Neural progenitor cell (in vitro differentiated cells): ENCODE measurements at regions not wholly inside any gene's neighbourhood (a gene's known extent, or its start where the extent isn't known, plus 50 kb on each side); places are given as distances from the start of the nearest gene placed in this dataset.

ENCODE experiments used
- DNase-seq: peaks from one replicate; pipeline ENCODE4 v3.0.0-alpha.2; 2016; ENCODE audit warnings: low spot score
- H2AFZ ChIP-seq: fragments of 200-600 bp; sonication (generic); replicated peaks from 2 replicates; pipeline ENCODE4 v1.6.1; 2016; ENCODE audit warnings: antibody characterized with exemption
- H3F3A ChIP-seq: fragments of 200-600 bp; sonication (generic); 2 replicates; pipeline ENCODE4 v1.6.1; 2016; ENCODE audit warnings: antibody characterized with exemption, low read depth
- H3K27ac ChIP-seq: fragments of 200-600 bp; sonication (generic); 2 replicates; pipeline ENCODE4 v1.5.1; 2016; ENCODE audit warnings: mild to moderate bottlenecking
- H3K27me3 ChIP-seq: fragments of 200-600 bp; sonication (generic); 2 replicates; pipeline ENCODE4 v1.6.1; 2016; ENCODE audit warnings: mild to moderate bottlenecking, moderate library complexity
- H3K36me3 ChIP-seq: fragments of 200-600 bp; sonication (generic); 2 replicates; pipeline ENCODE4 v1.5.1; 2016
- H3K4me1 ChIP-seq: fragments of 200-600 bp; sonication (generic); 2 replicates; pipeline ENCODE4 v1.6.1; 2016; ENCODE audit warnings: mixed run types
- H3K4me2 ChIP-seq: fragments of 200-600 bp; sonication (generic); 2 replicates; pipeline ENCODE4 v1.6.1; 2016
- H3K4me3 ChIP-seq: fragments of 200-600 bp; sonication (generic); 2 replicates; pipeline ENCODE4 v1.5.1; 2016
- H3K79me2 ChIP-seq: fragments of 200-600 bp; sonication (generic); 2 replicates; pipeline ENCODE4 v1.6.1; 2016; ENCODE audit warnings: low read depth
- H3K9ac ChIP-seq: fragments of 200-600 bp; sonication (generic); 2 replicates; pipeline ENCODE4 v1.6.1; 2016
- H3K9me3 ChIP-seq: fragments of 200-600 bp; sonication (generic); 2 replicates; pipeline ENCODE4 v1.5.1; 2016; ENCODE audit warnings: low read depth
- H4K20me1 ChIP-seq: fragments of 200-600 bp; sonication (generic); 2 replicates; pipeline ENCODE4 v1.6.1; 2016; ENCODE audit warnings: low read depth
- H3K27ac Mint-ChIP-seq: 3 replicates; pipeline ENCODE4 v1.8.0; 2021; ENCODE audit warnings: mixed read lengths
- H3K27me3 Mint-ChIP-seq: 2 replicates; pipeline ENCODE4 v1.8.0; 2022; ENCODE audit warnings: low read depth, mild to moderate bottlenecking, inconsistent platforms, moderate library complexity, mixed read lengths; ENCODE audit not compliant: insufficient read depth
- H3K36me3 Mint-ChIP-seq: 3 replicates; pipeline ENCODE4 v1.8.0; 2021; ENCODE audit warnings: mixed read lengths
- H3K4me1 Mint-ChIP-seq: 3 replicates; pipeline ENCODE4 v1.8.0; 2021; ENCODE audit warnings: mixed read lengths
- H3K4me3 Mint-ChIP-seq: 3 replicates; pipeline ENCODE4 v1.8.0; 2021; ENCODE audit warnings: mild to moderate bottlenecking, moderate library complexity, mixed read lengths
- H3K9me3 Mint-ChIP-seq: 3 replicates; pipeline ENCODE4 v1.8.0; 2020; ENCODE audit warnings: mixed read lengths
- EZH2 ChIP-seq: fragments of 200-600 bp; sonication (generic); IDR thresholded peaks from 2 replicates; pipeline ENCODE4 v1.6.1; 2017; ENCODE audit warnings: antibody characterized with exemption, mild to moderate bottlenecking, moderate library complexity
- EZH2phosphoT487 ChIP-seq: fragments of 200-600 bp; sonication (generic); IDR thresholded peaks from 2 replicates; pipeline ENCODE4 v1.6.1; 2017; ENCODE audit warnings: antibody characterized with exemption
- TF ChIP-seq, protein P1 (sequence below): fragments of 200-600 bp; sonication (generic); IDR thresholded peaks from 2 replicates; pipeline ENCODE4 v1.5.1; 2017; ENCODE audit warnings: antibody characterized with exemption, mild to moderate bottlenecking

DNA sequence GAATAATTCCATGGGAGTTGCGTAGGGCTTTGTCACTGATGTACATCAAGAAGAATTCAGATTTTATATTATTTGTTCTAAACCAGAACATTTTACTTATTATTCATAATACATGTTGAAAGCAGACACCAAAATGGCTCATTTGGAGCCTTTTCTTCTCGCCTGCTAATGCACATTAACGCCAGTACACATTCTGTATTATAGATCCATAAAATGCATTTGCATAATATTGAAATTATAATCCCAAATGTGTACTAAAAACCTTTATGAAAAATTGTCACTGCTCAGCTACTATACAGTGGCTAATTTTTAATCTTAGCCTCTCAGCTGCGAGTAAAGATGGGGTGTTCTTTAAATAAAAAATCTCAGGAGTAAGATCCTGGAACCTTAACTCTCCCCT lies 452.2 kb upstream of the HNRNPA3 start:
- Histone ChIP-seq H3K4me3 (no peak overlapping the region), H3K27ac (no peak overlapping the region), H3K9me3 (no peaks in the 10 kb centered on the region), H3K4me2 (no peak overlapping the region), H3F3A (peaks cover 11% of the 10 kb centered on the region), H3K9ac (no peak overlapping the region), H3K4me1 (peaks cover 40% of the 10 kb centered on the region), H3K36me3 (no peaks in the 10 kb centered on the region), H3K79me2 (no peaks in the 10 kb centered on the region), H4K20me1 (no peaks in the 10 kb centered on the region), H2AFZ (no peak overlapping the region), H3K27me3 (no peaks in the 10 kb centered on the region)
- Mint-ChIP-seq H3K27me3 (peaks cover 2% of the 10 kb centered on the region), H3K27ac (no peak overlapping the region), H3K4me1 (peaks cover 34% of the 10 kb centered on the region), H3K4me3 (no peak overlapping the region), H3K36me3 (no peaks in the 10 kb centered on the region), H3K9me3 (no peaks in the 10 kb centered on the region)
- no peak for DNase-seq
- TF ChIP-seq, protein P1, sequence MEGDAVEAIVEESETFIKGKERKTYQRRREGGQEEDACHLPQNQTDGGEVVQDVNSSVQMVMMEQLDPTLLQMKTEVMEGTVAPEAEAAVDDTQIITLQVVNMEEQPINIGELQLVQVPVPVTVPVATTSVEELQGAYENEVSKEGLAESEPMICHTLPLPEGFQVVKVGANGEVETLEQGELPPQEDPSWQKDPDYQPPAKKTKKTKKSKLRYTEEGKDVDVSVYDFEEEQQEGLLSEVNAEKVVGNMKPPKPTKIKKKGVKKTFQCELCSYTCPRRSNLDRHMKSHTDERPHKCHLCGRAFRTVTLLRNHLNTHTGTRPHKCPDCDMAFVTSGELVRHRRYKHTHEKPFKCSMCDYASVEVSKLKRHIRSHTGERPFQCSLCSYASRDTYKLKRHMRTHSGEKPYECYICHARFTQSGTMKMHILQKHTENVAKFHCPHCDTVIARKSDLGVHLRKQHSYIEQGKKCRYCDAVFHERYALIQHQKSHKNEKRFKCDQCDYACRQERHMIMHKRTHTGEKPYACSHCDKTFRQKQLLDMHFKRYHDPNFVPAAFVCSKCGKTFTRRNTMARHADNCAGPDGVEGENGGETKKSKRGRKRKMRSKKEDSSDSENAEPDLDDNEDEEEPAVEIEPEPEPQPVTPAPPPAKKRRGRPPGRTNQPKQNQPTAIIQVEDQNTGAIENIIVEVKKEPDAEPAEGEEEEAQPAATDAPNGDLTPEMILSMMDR: no peak
- TF ChIP-seq EZH2phosphoT487 (no peak), EZH2 (no peak)

DNA sequence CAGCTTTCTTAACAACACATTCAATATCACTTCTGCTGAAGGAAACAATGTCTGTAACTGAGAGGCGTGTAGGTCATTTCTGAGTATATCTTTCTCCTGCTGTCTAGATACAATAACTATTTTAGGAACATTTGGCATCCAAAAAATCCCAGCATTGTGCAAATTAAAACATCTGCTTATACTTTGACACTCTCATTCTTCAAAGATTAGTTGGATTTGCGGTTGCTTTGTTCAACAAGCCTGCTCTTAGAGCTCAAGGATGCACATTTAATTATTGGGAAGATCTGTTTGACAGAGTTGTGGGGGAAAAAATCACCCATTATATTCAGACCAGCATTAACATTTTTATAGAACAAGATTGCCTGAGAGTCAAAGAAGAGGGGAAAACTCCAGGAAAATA lies 449.5 kb upstream of the HNRNPA3 start:
- Mint-ChIP-seq H3K9me3 (peaks cover 3% of the 10 kb centered on the region), H3K36me3 (no peaks in the 10 kb centered on the region), H3K27ac (no peak overlapping the region), H3K27me3 (peaks cover 2% of the 10 kb centered on the region), H3K4me1 (peaks cover 28% of the 10 kb centered on the region), H3K4me3 (no peak overlapping the region)
- TF ChIP-seq, protein P1: no peak
- TF ChIP-seq EZH2 (no peak), EZH2phosphoT487 (no peak)
- Histone ChIP-seq H3K4me1 (peaks cover 30% of the 10 kb centered on the region), H3K9ac (no peak overlapping the region), H3K4me3 (no peak overlapping the region), H3K27ac (no peak overlapping the region), H3K36me3 (no peaks in the 10 kb centered on the region), H2AFZ (peak overlapping the region; percentile 72), H3K79me2 (no peaks in the 10 kb centered on the region), H3K27me3 (no peaks in the 10 kb centered on the region), H3K9me3 (no peaks in the 10 kb centered on the region), H4K20me1 (no peaks in the 10 kb centered on the region), H3K4me2 (peak overlapping the region; percentile 71), H3F3A (peaks cover 11% of the 10 kb centered on the region)
- DNase-seq: no peak

GRCh38 chr2:176763851-176764404 lies 448.7 kb upstream of the HNRNPA3 start:
- no peak overlapping the region for H3K27ac ChIP-seq

More at GRCh38 chr2:176763851-176764404, 448.7 kb upstream of the HNRNPA3 start:
- peaks cover 30% of the 10 kb centered on the region for H3K4me1 ChIP-seq
- Mint-ChIP-seq H3K27ac (no peak overlapping the region), H3K9me3 (peaks cover 3% of the 10 kb centered on the region), H3K4me1 (peaks cover 28% of the 10 kb centered on the region), H3K4me3 (no peak overlapping the region), H3K27me3 (peaks cover 2% of the 10 kb centered on the region), H3K36me3 (no peaks in the 10 kb centered on the region)
- no peak overlapping the region for H3K9ac ChIP-seq
- no peaks in the 10 kb centered on the region for H3K27me3 ChIP-seq
- DNase-seq: peak; percentile 60
- H2AFZ ChIP-seq: peak overlapping the region; percentile 72
- H3K4me2 ChIP-seq: peak overlapping the region; percentile 71
- TF ChIP-seq EZH2phosphoT487: no peak
- TF ChIP-seq EZH2: no peak
- TF ChIP-seq, protein P1: no peak
- no peaks in the 10 kb centered on the region for H4K20me1 ChIP-seq
- no peaks in the 10 kb centered on the region for H3K36me3 ChIP-seq
- H3K79me2 ChIP-seq: no peaks in the 10 kb centered on the region
- H3K9me3 ChIP-seq: no peaks in the 10 kb centered on the region
- peak overlapping the region; percentile 14 for H3K4me3 ChIP-seq
- peaks cover 11% of the 10 kb centered on the region for H3F3A ChIP-seq
